ENCODE measurements at regions not wholly inside any gene's neighbourhood (a gene's known extent, or its start where the extent isn't known, plus 50 kb on each side); places are given as distances from the start of the nearest gene placed in this dataset.

- Histone ChIP-seq H3K27ac (no peak overlapping the region), H4K20me1 (ENCODE audit: insufficient read depth) (no peaks in the 10 kb centered on the region), H3K27me3 (ENCODE audit: insufficient read depth, low read depth) (no peaks in the 10 kb centered on the region), H3K36me3 (ENCODE audit: insufficient read depth) (no peaks in the 10 kb centered on the region), H3K4me3 (IDR thresholded peaks at IDR 0.05; ENCODE audit: insufficient read depth, low read depth, low read length) (no peak overlapping the region), H3K4me2 (no peak overlapping the region), H3K4me1 (ENCODE audit: low read depth, poor library complexity, severe bottlenecking) (no peaks in the 10 kb centered on the region), H3K9ac (no peak overlapping the region), H3K79me2 (ENCODE audit: insufficient read depth, low read depth) (no peaks in the 10 kb centered on the region), H2AFZ (ENCODE audit: low read depth) (no peak overlapping the region)
- no peak for TF ChIP-seq CTCF (conservative IDR thresholded peaks at IDR 0.05; ENCODE audit: low read depth, low read length)
Observed at GRCh38 chr2:128455721-128456050, 137.0 kb upstream of the HS6ST1 start.

- Histone ChIP-seq H3K36me3 (ENCODE audit: insufficient read depth) (no peaks in the 10 kb centered on the region), H3K27me3 (ENCODE audit: insufficient read depth, low read depth) (no peaks in the 10 kb centered on the region), H3K4me2 (no peak overlapping the region), H3K4me1 (ENCODE audit: low read depth, poor library complexity, severe bottlenecking) (no peaks in the 10 kb centered on the region), H2AFZ (ENCODE audit: low read depth) (no peak overlapping the region), H3K9ac (no peak overlapping the region), H3K79me2 (ENCODE audit: insufficient read depth, low read depth) (no peaks in the 10 kb centered on the region), H3K4me3 (IDR thresholded peaks at IDR 0.05; ENCODE audit: insufficient read depth, low read depth, low read length) (no peak overlapping the region), H4K20me1 (ENCODE audit: insufficient read depth) (no peaks in the 10 kb centered on the region), H3K27ac (no peak overlapping the region)
- no peak for TF ChIP-seq CTCF (conservative IDR thresholded peaks at IDR 0.05; ENCODE audit: low read depth, low read length)
Observed at GRCh38 chr2:128456281-128456680, 137.6 kb upstream of the HS6ST1 start.

GRCh38 chr2:128457006-128457604 is 138.4 kb upstream of the HS6ST1 start:
- no peaks in the 10 kb centered on the region for H3K36me3 ChIP-seq (ENCODE audit: insufficient read depth)
- H4K20me1 ChIP-seq (ENCODE audit: insufficient read depth), result no peaks in the 10 kb centered on the region
- no peak for TF ChIP-seq CTCF (conservative IDR thresholded peaks at IDR 0.05; ENCODE audit: low read depth, low read length)
- no peaks in the 10 kb centered on the region for H3K79me2 ChIP-seq (ENCODE audit: insufficient read depth, low read depth)
- no peak overlapping the region for H3K9ac ChIP-seq
- H2AFZ ChIP-seq (ENCODE audit: low read depth), result no peak overlapping the region
- no peaks in the 10 kb centered on the region for H3K27me3 ChIP-seq (ENCODE audit: insufficient read depth, low read depth)
- H3K4me1 ChIP-seq (ENCODE audit: low read depth, poor library complexity, severe bottlenecking), result no peaks in the 10 kb centered on the region
- no peak overlapping the region for H3K4me3 ChIP-seq (IDR thresholded peaks at IDR 0.05; ENCODE audit: insufficient read depth, low read depth, low read length)
- no peak overlapping the region for H3K27ac ChIP-seq
- H3K4me2 ChIP-seq, result no peak overlapping the region

GRCh38 chr2:128457716-128458115 is 139.0 kb upstream of the HS6ST1 start:
- TF ChIP-seq CTCF (conservative IDR thresholded peaks at IDR 0.05; ENCODE audit: low read depth, low read length), result no peak
- H3K4me2 ChIP-seq, result no peak overlapping the region
- H3K4me1 ChIP-seq (ENCODE audit: low read depth, poor library complexity, severe bottlenecking), result no peaks in the 10 kb centered on the region
- no peak overlapping the region for H2AFZ ChIP-seq (ENCODE audit: low read depth)
- H4K20me1 ChIP-seq (ENCODE audit: insufficient read depth), result no peaks in the 10 kb centered on the region
- no peaks in the 10 kb centered on the region for H3K36me3 ChIP-seq (ENCODE audit: insufficient read depth)
- no peak overlapping the region for H3K27ac ChIP-seq
- no peaks in the 10 kb centered on the region for H3K79me2 ChIP-seq (ENCODE audit: insufficient read depth, low read depth)
- no peak overlapping the region for H3K9ac ChIP-seq
- H3K27me3 ChIP-seq (ENCODE audit: insufficient read depth, low read depth), result no peaks in the 10 kb centered on the region
- no peak overlapping the region for H3K4me3 ChIP-seq (IDR thresholded peaks at IDR 0.05; ENCODE audit: insufficient read depth, low read depth, low read length)

Data from KMS-11 (cell line).